ENCODE measurements at regions not wholly inside any gene's neighbourhood (a gene's known extent, or its start where the extent isn't known, plus 50 kb on each side); places are given as distances from the start of the nearest gene placed in this dataset.

GRCh38 chr4:183841001-183841400, 64.1 kb upstream of the STOX2 start:
- no peak for TF ChIP-seq CTCF (IDR thresholded peaks at IDR 0.05; ENCODE audit: low read depth, low read length)
- H3K27ac ChIP-seq = no peak overlapping the region
- peaks cover 13% of the 10 kb centered on the region for H3K4me1 ChIP-seq (ENCODE audit: low read depth)
- no peak overlapping the region for H3K4me3 ChIP-seq
- no peaks in the 10 kb centered on the region for H3K36me3 ChIP-seq
- no peaks in the 10 kb centered on the region for H3K9me3 ChIP-seq (ENCODE audit: low read depth)
- DNase-seq (ENCODE audit: low read depth in 1 of 2, low spot score in 1 of 2) = no peak
- no peaks in the 10 kb centered on the region for H3K27me3 ChIP-seq

GRCh38 chr4:183842129-183842528, 63.0 kb upstream of the STOX2 start:
- Histone ChIP-seq H3K27ac (no peak overlapping the region), H3K4me1 (ENCODE audit: low read depth) (peaks cover 4% of the 10 kb centered on the region), H3K27me3 (no peaks in the 10 kb centered on the region), H3K36me3 (no peaks in the 10 kb centered on the region), H3K9me3 (ENCODE audit: low read depth) (no peaks in the 10 kb centered on the region), H3K4me3 (no peak overlapping the region)
- DNase-seq (ENCODE audit: low read depth in 1 of 2, low spot score in 1 of 2) = no peak
- no peak for TF ChIP-seq CTCF (IDR thresholded peaks at IDR 0.05; ENCODE audit: low read depth, low read length)

GRCh38 chr4:183843248-183843671, 61.8 kb upstream of the STOX2 start:
- DNase-seq (ENCODE audit: low read depth in 1 of 2, low spot score in 1 of 2) = peak; percentile 28 to 39
- Histone ChIP-seq H3K4me1 (ENCODE audit: low read depth) (no peaks in the 10 kb centered on the region), H3K27me3 (no peaks in the 10 kb centered on the region), H3K27ac (no peak overlapping the region), H3K36me3 (no peaks in the 10 kb centered on the region), H3K9me3 (ENCODE audit: low read depth) (no peaks in the 10 kb centered on the region), H3K4me3 (no peak overlapping the region)
- no peak for TF ChIP-seq CTCF (IDR thresholded peaks at IDR 0.05; ENCODE audit: low read depth, low read length)

GRCh38 chr4:183846951-183847350, 58.2 kb upstream of the STOX2 start:
- Histone ChIP-seq H3K9me3 (ENCODE audit: low read depth) (no peaks in the 10 kb centered on the region), H3K36me3 (no peaks in the 10 kb centered on the region), H3K27ac (no peak overlapping the region), H3K4me1 (ENCODE audit: low read depth) (no peaks in the 10 kb centered on the region), H3K27me3 (no peaks in the 10 kb centered on the region), H3K4me3 (no peak overlapping the region)
- DNase-seq (ENCODE audit: low read depth in 1 of 2, low spot score in 1 of 2) = no peak
- TF ChIP-seq CTCF (IDR thresholded peaks at IDR 0.05; ENCODE audit: low read depth, low read length) = no peak

GRCh38 chr4:183848805-183849204, 56.3 kb upstream of the STOX2 start:
- TF ChIP-seq CTCF (IDR thresholded peaks at IDR 0.05; ENCODE audit: low read depth, low read length) = no peak
- H3K4me1 ChIP-seq (ENCODE audit: low read depth) = no peaks in the 10 kb centered on the region
- no peaks in the 10 kb centered on the region for H3K27me3 ChIP-seq
- H3K27ac ChIP-seq = no peak overlapping the region
- no peak for DNase-seq (ENCODE audit: low read depth in 1 of 2, low spot score in 1 of 2)
- no peak overlapping the region for H3K4me3 ChIP-seq
- no peaks in the 10 kb centered on the region for H3K36me3 ChIP-seq
- H3K9me3 ChIP-seq (ENCODE audit: low read depth) = no peaks in the 10 kb centered on the region
